ENCODE measurements at regions not wholly inside any gene's neighbourhood (a gene's known extent, or its start where the extent isn't known, plus 50 kb on each side); places are given as distances from the start of the nearest gene placed in this dataset.
"Not testable (repeated sequence)": the region's sequence is repeated elsewhere in the genome, so short reads cannot be mapped to it uniquely, and the experiment has no call there.

GRCh38 chr5:58294598-58295305 is 165.1 kb downstream of the PLK2 start:
- DNase-seq, result no peak

DNA sequence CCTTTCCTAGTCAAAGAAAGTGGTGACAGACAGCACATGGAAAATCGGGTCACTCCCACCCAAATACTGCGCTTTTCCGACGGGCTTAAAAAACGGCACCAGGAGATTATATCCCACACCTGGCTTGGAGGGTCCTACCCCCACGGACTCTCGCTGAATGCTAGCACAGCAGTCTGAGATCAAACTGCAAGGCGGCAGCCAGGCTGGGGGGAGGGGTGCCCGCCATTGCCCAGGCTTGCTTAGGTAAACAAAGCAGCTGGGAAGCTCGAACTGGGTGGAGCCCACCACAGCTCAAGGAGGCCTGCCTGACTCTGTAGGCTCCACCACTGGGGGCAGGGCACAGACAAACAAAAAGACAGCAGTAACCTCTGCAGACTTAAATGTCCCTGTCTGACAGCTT is 171.6 kb downstream of the PLK2 start:
- DNase-seq, result not testable (repeated sequence)

- DNase-seq, result no peak
Measured at GRCh38 chr5:58286741-58287140, 173.1 kb downstream of the PLK2 start.

DNA sequence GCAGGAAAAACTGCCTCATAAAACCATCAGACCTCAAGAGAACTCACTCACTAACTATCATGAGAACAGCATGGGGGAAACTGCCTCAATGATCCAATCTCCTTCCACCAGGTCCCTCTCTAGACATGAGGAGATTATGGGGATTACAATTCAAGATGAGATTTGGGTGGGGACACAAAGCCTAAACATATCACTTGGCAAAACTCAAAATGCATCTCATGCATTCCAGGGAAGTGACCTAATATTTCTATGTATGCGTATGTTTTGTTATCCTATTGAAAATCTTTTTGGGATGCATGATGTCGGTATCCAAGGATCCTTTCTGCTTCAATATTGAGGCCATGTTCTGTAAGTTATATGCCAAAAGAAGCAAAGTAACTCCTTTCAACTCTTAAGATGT is 174.0 kb downstream of the PLK2 start:
- no peak for DNase-seq

DNA sequence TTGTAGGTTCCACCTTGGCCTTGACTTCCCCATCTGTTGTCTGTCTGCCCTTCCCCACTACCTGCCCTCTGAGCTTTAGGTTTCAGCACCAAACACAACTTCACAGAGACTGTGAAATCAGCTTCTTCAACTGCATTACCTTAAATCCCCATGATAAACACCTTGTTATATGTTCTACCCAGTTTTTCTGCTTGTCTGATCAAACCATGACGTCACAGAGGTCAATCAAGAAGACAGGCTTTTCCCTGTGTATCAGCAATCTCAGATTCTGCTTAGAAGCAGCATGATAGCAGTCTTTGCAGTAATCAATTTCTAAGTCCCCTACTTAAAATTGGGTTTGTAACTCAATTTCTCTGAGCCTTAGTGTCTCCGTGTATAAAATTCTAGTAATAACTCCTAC is 175.0 kb downstream of the PLK2 start:
- DNase-seq, result no peak

DNA sequence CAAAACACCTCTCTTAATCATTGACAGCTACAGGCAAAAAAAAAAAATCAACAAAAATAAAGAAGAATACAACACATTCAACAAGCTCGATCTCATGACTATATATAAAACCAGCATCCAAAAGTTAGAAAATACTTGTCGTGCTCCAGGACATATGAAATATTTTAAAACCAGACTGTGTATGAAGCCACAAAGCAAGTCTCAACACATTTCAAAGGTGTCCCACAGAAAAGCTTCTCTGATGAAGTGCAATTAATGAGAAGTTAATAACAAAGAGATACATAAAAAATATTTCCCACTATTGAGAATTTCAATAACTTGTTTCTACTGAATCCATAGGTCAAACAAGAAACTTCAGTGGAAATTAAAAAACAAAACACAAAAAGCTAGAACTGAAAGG is 178.7 kb downstream of the PLK2 start:
- DNase-seq, result no peak

GRCh38 chr5:58279259-58279658 is 180.6 kb downstream of the PLK2 start:
- no peak for DNase-seq

- no peak for DNase-seq
Measured at GRCh38 chr5:58276431-58276830, 183.5 kb downstream of the PLK2 start.

DNA sequence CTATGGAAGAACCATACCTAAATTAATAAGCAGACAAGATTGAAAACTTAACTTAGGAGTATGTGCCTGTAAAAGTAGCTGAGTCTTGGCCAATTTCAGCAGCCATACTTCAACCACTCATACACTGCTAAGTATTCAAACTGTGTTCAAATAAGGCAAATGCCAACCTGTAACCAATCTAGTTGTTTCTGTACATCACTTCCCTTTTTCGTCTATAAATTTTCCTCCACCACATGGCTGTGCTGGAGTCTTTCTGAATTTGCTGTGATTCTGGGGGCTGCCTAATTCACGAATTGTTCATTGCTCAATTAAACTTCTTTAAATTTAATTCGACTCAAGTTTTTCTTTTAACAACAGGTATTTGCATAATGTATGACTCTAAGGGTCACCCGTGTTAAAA is 184.4 kb downstream of the PLK2 start:
- DNase-seq, result no peak

GRCh38 chr5:58274191-58274590 is 185.7 kb downstream of the PLK2 start:
- DNase-seq, result no peak

DNA sequence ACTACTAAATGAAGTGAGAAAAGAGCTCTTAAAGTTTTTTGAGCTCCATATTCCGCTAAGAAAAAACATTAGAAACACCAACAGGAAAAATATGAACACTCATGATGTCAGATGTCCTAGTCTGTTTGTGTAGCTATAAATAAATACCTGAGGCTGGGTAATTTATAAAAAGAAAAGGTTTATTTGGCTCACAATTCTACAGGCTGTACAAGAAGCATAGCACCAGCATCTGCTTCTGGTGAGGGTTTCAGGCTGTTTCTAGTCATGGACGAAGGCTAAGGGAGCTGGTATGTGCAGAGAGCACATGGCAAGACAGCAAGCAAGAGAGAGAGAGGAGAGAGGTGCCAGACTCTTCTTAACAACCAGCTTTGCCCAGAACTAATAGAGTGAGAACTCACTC is 186.2 kb downstream of the PLK2 start:
- no peak for DNase-seq

- DNase-seq, result no peak
Measured at GRCh38 chr5:58268268-58268667, 191.6 kb downstream of the PLK2 start.

GRCh38 chr5:58266402-58266801 is 193.5 kb downstream of the PLK2 start:
- no peak for DNase-seq

- DNase-seq, result no peak
Measured at GRCh38 chr5:58265246-58265930, 194.5 kb downstream of the PLK2 start.

- no peak for DNase-seq
Measured at GRCh38 chr5:58264276-58264675, 195.6 kb downstream of the PLK2 start.

DNA sequence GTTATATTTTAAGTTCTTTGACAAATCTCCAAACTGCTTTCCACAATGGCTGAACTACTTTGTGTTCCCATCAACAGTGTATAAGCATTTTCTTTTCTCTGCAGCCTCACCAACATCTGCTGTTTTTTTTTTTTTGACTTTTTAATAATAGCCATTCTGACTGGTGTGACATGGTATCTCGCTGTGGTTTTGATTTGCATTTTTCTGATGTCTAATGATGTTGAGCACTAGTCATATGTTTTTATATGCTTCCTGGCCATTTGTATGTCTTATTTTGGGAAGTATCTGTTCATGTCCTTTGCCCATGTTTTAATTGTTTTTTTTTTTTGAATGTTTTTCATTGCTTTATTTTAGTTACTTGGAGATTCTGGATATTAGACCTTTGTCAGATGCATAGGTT is 196.6 kb downstream of the PLK2 start:
- DNase-seq, result no peak

- DNase-seq, result no peak
Measured at GRCh38 chr5:58262226-58262625, 197.7 kb downstream of the PLK2 start.

- no peak for DNase-seq
Measured at GRCh38 chr5:58261605-58262004, 198.3 kb downstream of the PLK2 start.

DNA sequence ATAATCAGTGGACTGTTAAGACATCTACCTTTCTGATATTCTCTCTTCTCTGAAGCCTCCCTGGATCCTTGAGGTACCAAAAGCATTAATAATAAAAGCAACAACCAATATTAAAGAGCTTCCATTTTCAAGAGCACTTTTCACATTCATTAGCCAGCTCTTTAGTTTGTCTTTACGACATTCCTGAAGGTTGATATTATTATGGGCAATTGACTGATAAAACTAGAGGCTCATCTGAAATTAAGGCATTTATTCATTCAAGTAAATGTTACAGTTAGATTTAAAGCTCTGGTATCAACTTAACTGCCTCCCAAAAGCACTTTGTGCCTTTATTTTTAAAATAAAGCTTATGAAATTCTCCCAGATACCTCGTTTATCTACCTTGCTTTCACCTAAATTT is 199.6 kb downstream of the PLK2 start:
- DNase-seq, result no peak

DNA sequence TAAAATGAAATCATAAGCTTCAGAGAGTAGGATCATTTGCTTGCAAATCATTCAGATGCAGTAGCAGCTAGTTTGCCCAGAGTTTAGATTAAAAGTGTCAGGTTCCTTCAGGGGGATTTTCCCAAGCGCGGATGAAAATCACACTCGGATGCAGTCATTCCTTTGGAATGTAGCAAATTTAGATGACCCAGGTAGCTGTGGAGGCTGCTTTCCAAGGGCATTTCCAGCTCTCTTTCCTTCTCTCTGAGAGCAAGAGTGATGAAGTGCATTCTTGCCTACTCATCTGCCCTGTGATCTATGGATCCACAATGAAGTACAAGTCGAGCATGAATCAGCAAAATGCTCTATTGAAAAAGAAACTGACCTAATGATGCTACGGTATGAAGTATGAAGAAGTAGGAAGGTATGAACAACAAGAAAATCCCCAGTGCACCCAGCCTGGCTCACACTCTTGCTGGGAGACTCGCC is 200.2 kb downstream of the PLK2 start:
- DNase-seq, result no peak

- DNase-seq, result no peak
Measured at GRCh38 chr5:58258984-58259684, 200.8 kb downstream of the PLK2 start.

DNA sequence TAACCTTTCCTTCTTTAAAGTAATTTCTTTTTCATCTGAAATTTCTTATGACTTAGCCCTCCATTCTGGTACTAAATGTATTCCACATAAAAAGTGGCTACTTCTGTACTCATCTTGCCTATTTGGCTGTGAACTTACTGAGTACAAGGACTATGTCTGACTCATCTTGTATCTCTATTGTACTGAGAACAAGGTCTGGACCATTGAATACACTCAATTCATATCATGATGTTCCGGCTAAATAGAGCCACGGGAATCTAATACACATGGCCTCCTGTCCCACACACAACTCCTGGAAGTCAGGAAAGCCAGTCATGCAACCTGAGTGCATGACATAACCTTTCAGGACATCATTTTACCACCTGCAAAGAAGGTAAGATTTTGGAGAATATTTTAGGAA is 203.9 kb downstream of the PLK2 start:
- no peak for DNase-seq

GRCh38 chr5:58255386-58255785 is 204.5 kb downstream of the PLK2 start:
- DNase-seq, result no peak

- DNase-seq, result no peak
Measured at GRCh38 chr5:58248221-58248620, 211.7 kb downstream of the PLK2 start.

Measured in NCI-H524 (cell line).